Activated CD4-positive, alpha-beta T cell treated with anti-CD3 and anti-CD28 coated beads, Interleukin-2, Interleukin-4, amounts not matched to agents 100 ng/mL and 50 ng/mL, durations not matched to agents 16 hours and 8 hours (primary cell): ENCODE measurements at regions not wholly inside any gene's neighbourhood (a gene's known extent, or its start where the extent isn't known, plus 50 kb on each side); places are given as distances from the start of the nearest gene placed in this dataset.
A peak's percentile ranks its signal among the peaks of the same experiment; 100 is the strongest.
"Not testable (repeated sequence)": the region's sequence is repeated elsewhere in the genome, so short reads cannot be mapped to it uniquely, and the experiment has no call there.

ENCODE experiments used
- DNase-seq: peaks from one replicate; pipeline ENCODE4 v3.0.0-alpha.2; 2020; ENCODE audit warnings: low spot score

DNA sequence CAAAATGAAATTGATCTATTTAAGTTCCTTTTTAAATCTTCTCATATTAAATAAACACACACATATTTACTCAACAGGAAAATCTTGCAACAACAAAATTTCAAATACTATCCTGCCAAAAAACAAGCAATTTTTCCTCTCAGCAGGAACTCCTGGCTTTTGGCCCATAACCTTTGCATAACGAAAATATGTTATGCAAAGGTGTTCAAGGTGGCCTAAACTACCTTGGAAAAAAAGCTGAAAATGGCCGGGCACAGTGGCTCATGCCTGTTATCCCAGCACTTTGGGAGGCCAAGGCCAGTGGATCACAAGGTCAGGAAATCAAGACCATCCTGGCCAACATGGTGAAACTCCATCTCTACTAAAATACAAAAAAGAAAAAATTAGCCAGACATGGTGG lies 424.3 kb upstream of the ZNF337 start:
- DNase-seq = not testable (repeated sequence)

DNA sequence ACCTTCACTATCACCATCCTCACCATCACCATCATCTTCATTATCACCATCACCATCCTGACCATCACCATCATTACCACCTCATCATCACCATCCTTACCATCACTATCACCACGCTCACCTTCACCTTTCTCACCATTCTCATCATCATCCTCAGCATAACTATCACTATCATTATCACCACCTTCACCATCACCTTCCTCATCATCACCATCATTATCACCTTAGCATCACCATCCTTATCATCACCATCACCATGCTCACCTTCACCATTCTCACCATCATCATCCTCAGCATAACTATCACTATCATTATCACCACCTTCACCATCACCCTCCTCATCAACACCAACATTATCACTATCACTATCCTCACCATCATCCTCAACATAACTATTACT lies 397.8 kb upstream of the ZNF337 start:
- not testable (repeated sequence) for DNase-seq

DNA sequence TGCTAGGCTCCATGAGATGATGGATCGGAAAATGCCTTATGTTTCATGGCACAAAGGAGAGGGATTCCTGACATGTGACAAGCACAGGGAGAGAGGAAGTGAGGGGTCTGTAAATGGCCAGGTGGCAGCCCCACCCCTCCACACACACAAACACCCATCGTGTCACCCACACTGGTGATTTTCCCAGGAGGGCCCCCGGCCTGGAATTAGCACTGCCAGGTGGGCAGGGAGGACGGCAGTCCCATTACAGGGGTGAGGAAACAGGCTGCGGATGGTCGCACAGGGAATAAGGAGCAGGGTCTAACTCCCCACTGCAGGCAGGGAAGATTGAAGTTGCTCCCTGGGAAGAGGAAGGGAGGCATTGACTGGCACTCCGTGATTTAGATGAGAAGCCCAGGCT lies 395.3 kb upstream of the ZNF337 start:
- DNase-seq = not testable (repeated sequence)

DNA sequence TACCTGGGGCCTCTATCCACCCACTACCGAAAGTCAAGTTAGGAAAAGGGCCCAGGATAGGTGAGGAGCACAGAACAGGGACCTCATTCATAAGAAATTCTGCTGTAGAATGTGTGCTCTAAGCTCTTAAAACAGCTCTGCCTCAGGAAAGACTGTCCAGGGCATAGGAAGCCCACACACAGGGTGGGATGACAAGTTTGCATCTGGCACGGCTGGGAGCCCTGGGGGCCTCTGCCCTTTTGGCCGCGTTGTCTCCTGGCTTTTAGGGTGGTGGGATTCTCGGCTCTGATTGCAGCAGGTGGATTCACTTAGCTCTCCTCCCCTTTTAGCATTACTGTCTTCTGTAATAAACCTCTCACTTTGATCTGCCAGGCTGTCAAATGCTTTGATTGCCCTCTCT lies 389.5 kb upstream of the ZNF337 start:
- DNase-seq = not testable (repeated sequence)

DNA sequence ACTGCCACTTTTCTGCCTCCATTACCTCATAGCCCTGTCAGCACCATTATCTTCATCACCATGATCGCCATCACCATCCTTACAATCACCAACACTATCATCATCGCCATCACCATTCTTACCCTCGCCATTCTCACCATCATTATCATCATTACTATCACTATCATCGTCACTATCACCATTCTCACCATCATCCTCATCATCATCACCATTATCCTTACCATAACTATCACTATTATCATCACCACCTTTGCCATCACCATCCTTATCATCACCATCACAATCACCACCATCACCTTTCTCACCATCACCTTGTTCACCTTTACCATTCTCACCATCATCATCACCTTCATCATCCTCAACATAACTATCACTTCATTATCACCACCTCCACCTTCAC lies 377.3 kb upstream of the ZNF337 start:
- DNase-seq = not testable (repeated sequence)

DNA sequence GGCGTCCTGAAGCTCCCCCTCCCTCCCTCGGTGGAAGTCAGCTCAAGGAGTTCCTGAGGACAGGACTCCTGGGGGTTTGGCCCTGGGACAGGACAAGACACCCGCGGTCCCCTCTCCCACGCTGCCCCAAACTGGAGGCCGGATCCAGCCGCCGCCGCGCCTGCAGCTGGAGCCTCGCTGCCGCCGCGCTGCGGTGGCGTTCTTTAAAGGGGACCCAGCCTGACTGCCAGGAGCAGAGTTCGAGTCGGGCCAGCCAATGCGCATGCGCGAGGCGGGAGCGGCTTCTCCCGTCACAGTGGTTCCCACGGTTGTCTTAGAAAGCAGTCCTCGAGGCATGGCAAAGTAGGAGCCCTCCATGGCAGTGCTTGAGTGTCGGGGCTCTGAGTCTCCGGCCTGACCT lies 362.7 kb upstream of the ZNF337 start:
- DNase-seq = not testable (repeated sequence)

DNA sequence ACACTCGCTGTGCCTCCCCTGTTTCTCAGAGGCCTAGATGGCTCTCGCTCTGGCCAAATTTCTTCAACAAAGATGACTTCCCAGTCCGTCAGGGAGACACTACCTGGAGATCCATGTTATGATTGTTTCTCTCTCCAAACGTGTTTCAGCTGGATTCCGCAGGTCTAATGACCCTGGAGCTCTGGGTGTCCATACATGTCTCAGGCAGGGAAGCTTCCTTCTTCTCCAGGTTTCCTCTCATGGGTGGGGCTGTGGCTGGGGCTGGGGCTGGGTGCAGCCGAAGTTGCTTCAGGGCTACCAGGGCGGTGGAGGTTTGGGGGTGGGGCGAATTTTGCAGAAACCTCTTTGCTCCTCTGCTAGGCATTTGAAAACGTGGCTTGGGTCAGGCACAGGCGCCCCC lies 361.8 kb upstream of the ZNF337 start:
- not testable (repeated sequence) for DNase-seq

DNA sequence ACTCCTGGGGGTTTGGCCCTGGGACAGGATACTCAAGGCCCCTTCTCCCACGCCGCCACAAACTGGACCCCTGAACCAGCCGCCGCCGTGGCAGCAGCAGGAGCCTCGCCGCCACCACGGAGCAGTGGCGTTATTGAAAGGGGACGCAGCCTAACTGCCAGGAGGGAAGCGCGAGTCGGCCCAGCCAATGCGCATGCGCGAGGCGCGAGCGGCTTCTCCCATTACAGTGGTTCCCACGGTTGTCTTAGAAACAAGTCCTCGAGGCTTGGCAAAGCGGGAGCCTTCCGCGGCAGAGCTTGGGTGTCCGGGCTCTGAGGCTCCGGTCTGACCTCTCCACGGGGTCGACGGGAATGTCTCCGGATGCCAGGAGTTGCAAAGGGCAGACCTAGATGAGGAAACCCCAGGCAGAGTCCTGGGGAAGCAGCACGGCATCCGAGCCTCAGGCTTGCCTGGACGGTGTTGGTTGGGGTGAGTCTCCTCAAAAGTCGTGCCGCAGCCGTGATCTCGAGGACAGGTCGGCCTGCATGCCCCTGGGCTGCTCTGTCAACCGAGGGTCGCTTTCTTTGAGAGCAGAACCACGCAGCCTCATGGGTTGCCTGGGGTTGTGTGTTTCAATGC lies 360.6 kb upstream of the ZNF337 start:
- DNase-seq = not testable (repeated sequence)

DNA sequence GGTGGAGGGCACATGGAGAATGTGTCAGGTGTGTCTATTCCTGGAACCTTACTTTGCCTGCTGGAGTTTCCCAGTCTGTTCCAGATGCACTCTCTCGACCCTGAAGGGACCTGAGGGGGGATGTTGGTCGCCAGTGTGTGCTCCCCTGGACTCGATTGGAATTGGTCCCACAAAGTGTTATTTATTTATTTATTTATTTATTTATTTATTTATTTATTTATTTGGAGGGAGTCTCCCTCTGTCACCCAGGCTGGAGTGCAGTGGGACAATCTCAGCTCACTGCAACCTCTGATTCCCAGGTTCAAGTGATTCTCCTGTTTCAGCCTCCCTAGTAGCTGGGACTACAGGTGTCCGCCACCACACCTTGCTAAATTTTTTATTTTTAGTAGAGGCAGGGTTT lies 329.1 kb upstream of the ZNF337 start:
- DNase-seq = not testable (repeated sequence)

DNA sequence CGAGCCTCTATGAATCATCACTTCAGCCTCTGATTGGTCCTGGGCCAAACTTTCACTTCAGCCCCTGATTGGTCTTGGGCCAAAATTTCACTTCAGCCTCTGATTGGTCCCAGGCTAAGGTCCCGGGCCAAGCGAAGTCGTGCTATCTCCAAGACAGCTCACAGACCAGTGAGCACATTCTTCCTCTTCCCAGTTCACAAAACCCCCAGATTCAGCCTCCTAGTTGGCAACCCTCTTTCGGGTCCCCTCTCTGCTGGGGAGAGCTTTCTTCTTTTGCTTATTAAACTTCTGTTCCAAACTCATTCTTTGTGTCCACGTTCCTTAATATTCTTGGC lies 314.3 kb upstream of the ZNF337 start:
- not testable (repeated sequence) for DNase-seq

DNA sequence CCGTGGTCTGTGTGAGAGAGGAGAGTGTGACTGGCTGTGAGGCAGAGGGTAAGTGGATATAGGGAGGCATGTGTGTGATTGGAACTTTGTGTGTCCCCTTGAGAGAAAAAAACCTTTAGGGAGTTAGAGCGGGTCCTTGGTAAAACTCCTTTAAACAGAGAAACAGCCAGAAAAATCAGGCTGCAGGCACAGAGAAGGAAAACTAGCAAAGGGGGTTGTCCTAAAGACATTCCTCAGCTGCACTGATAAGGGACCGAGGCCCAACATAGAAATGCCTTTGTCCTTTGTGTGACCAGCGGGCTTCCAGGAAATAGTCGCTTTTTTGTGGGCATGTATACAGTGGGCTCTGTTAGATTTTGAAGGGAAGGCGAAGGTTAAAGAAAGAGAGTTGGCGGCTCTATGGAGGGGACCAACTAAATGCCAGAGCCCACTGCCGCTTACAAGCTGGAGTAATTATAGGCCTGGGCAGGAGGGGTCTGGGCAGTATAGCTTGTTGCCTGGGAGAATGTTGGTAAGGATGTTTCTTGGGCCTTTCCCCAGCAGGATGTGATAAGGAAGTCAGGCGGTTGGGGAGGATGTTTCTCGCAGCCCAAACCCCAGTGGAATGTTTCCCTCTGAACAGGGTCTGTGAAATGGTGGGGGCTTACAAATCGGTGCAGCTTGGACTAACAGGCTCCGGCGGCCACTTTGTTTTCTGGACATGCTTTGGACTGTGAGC lies 313.7 kb upstream of the ZNF337 start:
- DNase-seq = not testable (repeated sequence)

DNA sequence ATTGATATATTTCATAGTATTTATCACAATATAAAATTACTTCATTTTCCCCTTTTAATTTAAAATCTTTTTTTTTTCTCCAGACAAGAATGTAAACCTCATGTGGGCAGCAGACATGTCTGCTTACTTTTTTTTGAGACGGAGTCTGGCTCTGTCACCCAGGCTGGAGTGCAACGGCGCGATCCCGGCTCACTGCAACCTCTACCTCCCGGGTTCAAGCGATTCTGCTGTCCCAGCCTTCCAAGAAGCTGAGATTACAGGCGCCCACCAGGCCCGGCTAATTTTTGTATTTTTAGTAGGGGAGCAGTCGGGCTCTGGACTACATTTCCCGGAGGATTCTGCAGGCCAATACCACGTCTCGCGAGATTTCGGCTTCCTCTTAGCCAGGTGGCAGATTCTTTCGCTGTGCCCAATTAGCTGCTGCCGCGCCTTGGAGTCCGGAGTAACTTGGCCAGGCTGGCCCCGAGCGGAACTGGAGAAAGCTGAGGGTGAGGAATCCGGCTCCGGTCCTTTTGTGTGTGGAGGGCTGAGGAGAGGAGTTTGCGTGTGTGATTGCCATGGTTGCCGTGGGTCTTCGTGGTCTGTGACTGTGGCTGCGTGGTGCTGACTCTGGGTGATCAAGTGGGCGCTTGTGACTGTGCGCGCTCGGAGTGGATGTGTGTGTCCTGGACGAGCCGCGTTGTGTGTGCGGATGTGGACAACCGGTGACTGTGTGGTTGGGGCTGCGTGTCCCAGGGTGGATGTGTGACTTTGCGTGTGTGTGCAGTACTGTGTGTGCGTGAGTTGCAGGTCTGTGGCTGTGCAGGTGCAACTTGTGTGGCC lies 313.0 kb upstream of the ZNF337 start:
- peak; percentile 74 for DNase-seq

DNA sequence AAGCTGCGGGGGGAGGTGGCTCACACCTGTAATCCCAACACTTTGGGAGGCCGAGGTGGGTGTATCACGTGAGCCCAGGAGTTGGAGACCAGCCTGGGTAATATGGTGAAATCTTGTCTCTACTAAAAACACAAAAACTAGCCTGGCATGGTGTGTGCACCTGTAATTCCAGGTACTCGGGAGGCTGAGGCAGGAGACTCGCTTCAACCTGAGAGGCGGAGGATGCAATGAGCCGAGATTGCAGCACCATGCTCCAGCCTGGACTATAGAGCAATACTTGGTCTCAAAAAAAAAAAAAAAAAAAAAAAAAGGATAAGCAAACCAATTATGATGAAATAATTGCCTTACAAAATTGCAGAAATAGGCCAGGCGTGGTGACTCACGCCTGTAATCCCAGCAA lies 311.4 kb upstream of the ZNF337 start:
- DNase-seq = not testable (repeated sequence)

DNA sequence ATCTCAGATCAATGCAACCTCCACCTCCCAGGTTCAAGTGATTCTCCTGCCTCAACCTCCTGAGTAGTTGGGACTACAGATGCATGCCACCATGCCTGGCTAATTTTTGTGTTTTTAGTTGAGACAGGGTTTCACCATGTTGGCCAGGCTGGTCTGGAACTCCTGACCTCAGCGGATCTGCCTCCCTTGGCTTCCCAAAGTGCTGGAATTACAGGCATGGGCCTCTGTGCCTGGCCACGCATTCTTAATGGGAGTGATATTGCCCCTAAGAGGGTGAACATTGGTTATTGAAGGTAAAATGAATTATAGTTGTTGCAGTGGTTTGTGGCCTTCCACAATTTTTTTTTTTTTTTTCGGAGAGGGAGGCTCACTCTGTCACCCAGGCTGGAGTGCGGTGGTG lies 309.5 kb upstream of the ZNF337 start:
- DNase-seq = not testable (repeated sequence)

DNA sequence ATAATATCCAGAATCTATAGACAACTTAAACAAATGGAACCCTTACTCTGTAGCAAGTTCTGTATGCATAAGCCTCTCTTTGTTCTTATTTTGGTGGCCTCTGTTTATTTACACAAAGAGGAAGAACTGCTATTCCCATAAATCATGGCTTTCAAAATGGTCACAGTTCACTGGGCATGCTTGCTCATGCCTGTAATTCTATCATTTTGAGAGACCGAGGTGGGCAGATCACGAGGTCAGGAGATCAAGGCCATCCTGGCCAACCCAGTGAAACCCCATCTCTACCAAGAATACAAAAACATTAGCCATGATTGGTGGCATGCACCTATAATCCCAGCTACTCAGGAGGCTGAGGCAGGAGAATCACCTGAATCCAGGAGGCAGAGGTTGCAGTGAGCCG lies 307.3 kb upstream of the ZNF337 start:
- DNase-seq = not testable (repeated sequence)

DNA sequence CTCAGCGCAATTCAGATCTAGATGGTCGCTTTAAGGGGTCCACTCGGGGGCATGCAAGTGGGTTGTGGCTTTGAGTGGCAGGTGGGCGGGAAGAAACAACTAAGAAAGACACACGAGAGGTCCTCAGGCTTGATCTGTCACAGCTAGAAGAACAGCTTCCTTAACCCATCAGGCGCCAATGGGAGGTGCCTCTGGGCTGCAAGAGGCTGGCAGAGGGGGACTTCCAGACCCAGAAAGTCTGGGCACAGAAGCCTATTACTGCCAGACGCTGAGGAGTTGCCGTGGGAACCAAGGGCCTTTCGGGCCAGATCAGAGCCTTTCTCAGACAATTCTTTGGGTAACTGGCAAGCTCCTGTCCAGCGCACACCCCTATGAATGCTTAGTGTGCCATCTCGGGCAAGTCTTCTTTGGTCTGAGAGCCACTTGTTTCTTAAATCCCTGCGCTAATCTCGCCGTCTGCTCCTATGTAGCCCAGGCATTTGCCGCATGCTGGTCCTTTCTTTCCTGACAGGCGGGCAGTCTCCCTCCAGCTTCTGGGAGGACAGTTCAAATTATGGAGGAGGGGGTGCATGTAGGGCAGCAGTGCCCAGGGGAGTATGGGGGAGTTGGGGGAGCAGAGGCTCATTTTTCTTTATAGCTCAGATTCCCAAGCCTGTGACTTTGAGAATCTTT lies 300.9 kb upstream of the ZNF337 start:
- not testable (repeated sequence) for DNase-seq

DNA sequence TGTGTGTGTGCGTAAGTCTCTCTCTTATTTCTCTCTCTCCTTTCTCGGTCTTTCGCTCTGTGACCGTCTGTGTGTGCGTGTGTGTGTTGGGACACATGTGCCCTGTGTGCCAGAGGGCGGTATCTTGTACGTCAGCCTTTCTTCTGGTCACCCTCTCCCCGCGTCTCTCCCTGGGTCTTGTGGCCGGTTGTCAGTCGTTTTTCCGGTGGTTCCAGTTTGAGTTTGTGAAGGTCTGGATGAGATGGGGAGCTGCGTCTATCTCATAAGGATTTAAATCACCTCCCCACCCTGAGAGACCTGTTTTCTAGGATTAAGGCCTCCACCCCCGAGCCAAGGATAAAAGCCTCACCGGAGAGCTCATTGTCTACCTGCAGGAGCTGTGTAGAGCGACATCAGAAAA lies 295.5 kb upstream of the ZNF337 start:
- DNase-seq = no peak

DNA sequence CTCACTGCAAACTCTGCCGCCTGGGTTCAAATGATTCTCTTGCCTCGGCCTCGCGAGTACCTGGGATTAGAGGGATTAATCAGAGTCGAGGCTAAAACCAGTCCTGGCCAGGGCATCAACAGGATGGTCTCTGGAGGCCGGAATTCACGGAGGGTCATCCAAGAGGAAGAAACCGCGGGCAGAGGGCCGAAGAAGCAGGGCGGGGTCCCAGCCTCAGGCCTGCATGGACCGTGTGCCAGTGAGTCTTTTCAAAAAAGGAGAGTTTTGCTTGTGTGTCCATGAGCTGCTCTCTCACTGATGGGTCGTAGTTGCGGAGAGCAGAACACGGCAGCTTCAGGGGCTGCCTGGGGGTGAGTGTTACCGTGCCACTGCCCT lies 295.1 kb upstream of the ZNF337 start:
- no peak for DNase-seq

DNA sequence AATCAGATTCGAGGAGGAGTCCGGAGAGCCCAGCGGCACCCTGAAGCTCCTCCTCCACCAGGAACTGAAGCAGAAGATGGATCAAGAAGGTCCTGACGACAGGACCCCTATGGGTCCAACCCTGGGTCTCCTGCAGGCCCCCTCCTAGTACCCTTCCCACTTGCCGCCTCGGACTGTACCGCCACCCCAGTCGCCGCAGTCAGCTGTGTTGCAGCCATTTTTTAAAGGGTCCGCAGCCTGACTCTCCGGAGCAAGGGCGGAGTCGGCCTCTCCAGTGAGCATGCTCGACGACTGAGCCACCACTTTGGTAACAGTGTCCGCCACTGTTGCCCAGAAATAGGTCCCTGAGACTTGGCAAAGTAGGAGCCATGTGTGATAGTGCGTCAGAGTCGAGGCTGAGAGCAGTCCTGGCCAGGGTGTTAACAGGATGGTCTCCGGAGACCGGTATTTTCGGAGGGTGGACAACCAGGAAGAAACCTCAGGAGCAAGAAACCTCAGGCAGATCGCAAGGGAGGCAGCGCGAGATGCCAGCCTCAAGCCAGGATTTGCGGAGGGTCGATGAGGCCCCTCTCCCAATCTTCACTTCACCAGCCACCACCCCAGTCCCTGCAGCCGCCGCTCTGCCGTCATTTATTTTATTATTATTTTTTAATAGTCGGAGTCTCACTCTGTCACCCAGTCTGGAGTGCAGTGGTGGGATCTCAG lies 294.6 kb upstream of the ZNF337 start:
- DNase-seq = no peak

DNA sequence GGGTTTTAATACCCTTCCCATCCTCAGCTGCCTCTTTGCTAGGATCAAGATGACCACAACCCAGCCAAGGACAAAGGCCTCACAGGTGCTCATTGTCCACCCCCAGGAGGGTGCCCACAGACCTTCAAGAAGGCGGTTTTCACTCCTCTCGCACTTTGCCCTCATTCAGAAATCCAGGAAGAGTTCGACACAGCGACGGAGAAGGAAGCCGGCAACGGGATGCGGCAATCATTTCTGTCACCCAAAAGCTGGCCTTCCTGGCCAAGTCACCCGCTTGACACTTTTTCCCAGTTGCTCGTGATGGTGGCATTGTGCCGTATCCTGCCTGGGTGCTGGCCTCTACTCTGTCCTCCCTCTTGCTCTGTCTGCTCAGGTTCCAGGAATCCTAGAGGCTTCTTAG lies 293.0 kb upstream of the ZNF337 start:
- not testable (repeated sequence) for DNase-seq

DNA sequence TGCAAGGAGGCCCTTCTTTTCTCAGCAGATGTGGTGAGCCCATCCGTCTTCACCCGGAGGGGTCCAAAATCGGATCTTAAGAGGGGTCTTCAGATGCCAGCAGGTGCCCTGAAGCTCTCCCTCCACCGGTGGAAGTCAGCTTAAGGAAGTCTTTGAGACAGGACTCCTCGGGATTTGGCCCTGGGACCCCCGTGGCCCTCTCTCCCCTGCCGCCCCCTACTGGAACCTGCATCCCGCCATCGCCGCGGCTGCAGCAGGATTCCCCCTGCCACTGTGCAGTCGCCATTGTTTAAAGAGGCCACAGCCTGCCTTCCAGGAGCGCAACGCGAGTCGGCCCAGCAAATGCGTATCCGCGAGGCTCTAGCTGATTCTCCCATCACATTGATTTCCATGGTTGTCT lies 292.5 kb upstream of the ZNF337 start:
- DNase-seq = no peak
